AG10803 (cell line): ENCODE measurements at regions not wholly inside any gene's neighbourhood (a gene's known extent, or its start where the extent isn't known, plus 50 kb on each side); places are given as distances from the start of the nearest gene placed in this dataset.
A peak's percentile ranks its signal among the peaks of the same experiment; 100 is the strongest.

Experiments used
- DNase-seq: peaks from one replicate; pipeline ENCODE4 v3.0.0; 2010; ENCODE audit warnings: low read depth
- H3K4me3 ChIP-seq: 2 replicates; pipeline ENCODE4 v1.5.1; 2011; ENCODE audit warnings: mild to moderate bottlenecking, low read length, control low read depth
- CTCF ChIP-seq: conservative IDR thresholded peaks from 2 replicates; pipeline ENCODE4 v1.5.1; 2011; ENCODE audit warnings: mild to moderate bottlenecking, low read length, control low read depth, inconsistent platforms

- peak; percentile 27 for DNase-seq
- no peak for TF ChIP-seq CTCF
- H3K4me3 ChIP-seq, result no peak overlapping the region
Observed at GRCh38 chr1:218671573-218671972, 326.4 kb downstream of the TGFB2 start.

DNA sequence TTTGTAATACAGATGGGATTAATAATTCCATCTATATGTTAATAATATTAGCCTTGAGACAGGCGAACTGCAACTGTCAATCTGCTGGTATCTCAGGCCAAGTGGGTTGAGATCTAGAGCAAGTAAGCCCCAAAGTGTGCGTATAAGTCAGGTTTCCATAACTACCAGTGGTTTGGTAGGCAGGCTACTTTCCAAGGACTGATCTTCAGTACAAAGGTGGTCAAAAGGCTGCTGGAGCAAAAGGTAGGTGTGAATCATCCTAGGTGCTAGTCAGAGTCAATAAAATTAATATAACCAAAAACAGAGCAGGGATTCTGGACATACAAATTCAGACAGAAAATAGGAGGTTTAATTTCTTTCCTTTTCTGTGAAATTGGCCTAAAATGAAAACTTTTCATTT is 328.0 kb downstream of the TGFB2 start:
- TF ChIP-seq CTCF, result no peak
- H3K4me3 ChIP-seq, result no peak overlapping the region
- DNase-seq, result no peak

GRCh38 chr1:218674280-218674773 is 329.2 kb downstream of the TGFB2 start:
- no peak for TF ChIP-seq CTCF
- peak; percentile 74 for DNase-seq
- no peak overlapping the region; the same call in 1 of the 2 replicates for H3K4me3 ChIP-seq

GRCh38 chr1:218677026-218677425 is 331.9 kb downstream of the TGFB2 start:
- DNase-seq, result no peak
- TF ChIP-seq CTCF, result no peak
- H3K4me3 ChIP-seq, result no peak overlapping the region

DNA sequence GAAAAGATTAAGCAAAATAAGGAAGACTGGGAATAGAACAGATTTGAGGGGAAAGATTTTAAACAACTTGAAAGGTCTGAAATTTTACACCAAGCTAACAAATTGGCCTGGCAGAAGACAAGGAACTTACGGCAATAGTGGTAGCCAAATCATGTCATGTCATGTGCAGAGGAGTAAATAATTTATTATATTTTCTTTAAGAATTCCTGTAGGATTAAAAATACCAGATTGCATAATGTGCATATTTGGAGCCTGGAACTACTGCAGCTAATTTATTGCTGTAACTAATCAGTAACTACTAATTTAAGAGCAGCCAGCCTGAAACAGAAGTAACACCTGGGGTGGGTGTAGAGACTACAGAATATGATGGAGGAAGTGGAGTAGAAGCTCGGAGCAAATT is 334.3 kb downstream of the TGFB2 start:
- DNase-seq, result peak; percentile 41
- H3K4me3 ChIP-seq, result no peak overlapping the region
- TF ChIP-seq CTCF, result no peak

DNA sequence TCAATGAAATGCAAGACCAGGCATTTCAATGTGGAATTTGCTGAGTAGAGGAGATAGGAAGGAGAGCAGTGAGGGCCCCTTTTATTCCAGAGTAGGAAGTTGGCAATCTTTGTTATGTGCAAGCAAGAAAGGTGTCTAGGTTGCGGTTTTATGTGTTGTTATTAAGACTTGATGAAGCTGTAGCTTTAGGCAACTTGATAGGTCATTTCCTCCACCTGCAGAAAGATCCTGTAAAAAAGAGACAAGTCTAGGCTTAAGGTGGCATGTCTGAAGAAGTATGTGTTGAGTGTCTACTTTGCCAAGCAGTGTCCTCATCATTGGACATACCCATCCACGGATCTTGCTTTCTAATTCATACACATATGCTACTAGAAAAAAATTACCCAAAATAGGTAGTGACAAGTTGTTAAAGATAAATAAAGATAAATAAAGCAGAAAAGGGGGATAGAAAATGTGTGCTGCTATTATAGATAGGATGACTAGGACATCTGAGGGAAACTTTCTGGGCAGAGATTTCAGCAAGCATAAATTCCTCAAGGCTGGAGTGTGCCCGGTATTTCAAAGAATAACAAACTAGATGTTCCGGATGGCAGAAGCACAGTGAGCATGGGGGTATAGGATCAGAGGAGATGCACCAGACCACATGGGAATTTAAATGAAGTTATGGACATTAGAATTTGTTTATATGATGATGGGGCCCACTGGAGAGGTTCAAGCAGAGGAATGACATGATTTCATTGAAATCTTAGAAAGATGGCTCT is 335.0 kb downstream of the TGFB2 start:
- no peak overlapping the region for H3K4me3 ChIP-seq
- TF ChIP-seq CTCF, result no peak
- DNase-seq, result no peak

DNA sequence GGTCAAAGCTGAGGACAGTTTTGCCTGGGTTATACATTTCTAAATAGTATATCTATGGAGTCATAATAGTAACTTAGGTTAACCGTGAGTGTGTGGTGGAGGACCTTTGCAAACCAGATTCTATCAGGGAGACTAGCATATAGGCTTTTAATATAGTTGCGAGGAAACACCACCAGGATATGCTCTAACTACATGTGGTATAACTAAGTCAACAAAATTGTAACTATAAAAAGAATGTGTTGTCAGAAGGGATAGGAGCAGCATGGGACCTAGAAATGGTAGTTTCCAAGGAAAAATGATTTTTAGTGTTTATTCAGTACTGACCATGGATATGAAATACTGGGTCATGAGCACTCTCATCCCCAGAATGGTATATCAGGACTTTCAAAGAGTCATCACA is 338.1 kb downstream of the TGFB2 start:
- no peak for TF ChIP-seq CTCF

More for the DNA sequence above, 338.1 kb downstream of the TGFB2 start:
- no peak overlapping the region for H3K4me3 ChIP-seq
- DNase-seq, result no peak
